Epithelial cell of prostate (primary cell): ENCODE measurements at regions not wholly inside any gene's neighbourhood (a gene's known extent, or its start where the extent isn't known, plus 50 kb on each side); places are given as distances from the start of the nearest gene placed in this dataset.
A peak's percentile ranks its signal among the peaks of the same experiment; 100 is the strongest.

Source experiments
- DNase-seq: peaks from one replicate; pipeline ENCODE4 v3.0.0-alpha.2; 2011; ENCODE audit warnings: low read depth, low spot score
- H3K27ac ChIP-seq: fragments of 450-650 bp; 2 replicates; pipeline ENCODE4 v1.5.1; 2017; ENCODE audit warnings: mild to moderate bottlenecking

GRCh38 chr13:30017880-30018279, 167.5 kb upstream of the UBL3 start:
- H3K27ac ChIP-seq = no peak overlapping the region
- no peak for DNase-seq

GRCh38 chr13:30016398-30016797, 166.0 kb upstream of the UBL3 start:
- no peak for DNase-seq

GRCh38 chr13:30009411-30009810, 159.0 kb upstream of the UBL3 start:
- no peak for DNase-seq
- H3K27ac ChIP-seq = no peak overlapping the region

More at GRCh38 chr13:30016398-30016797, 166.0 kb upstream of the UBL3 start:
- H3K27ac ChIP-seq = no peak overlapping the region

- no peak for DNase-seq
- no peak overlapping the region for H3K27ac ChIP-seq
Measured at GRCh38 chr13:30006246-30006645, 155.8 kb upstream of the UBL3 start.

- DNase-seq = no peak
- H3K27ac ChIP-seq = peak overlapping the region; percentile 7
Measured at GRCh38 chr13:30004204-30004603, 153.8 kb upstream of the UBL3 start.

- H3K27ac ChIP-seq = no peak overlapping the region
- peak; percentile 68 for DNase-seq
Measured at GRCh38 chr13:30002577-30002976, 152.2 kb upstream of the UBL3 start.

GRCh38 chr13:30000370-30000765, 150.0 kb upstream of the UBL3 start:
- no peak for DNase-seq
- no peak overlapping the region for H3K27ac ChIP-seq

- DNase-seq = no peak
Measured at GRCh38 chr13:29999492-30000369, 149.3 kb upstream of the UBL3 start.

GRCh38 chr13:29996316-29996715, 145.9 kb upstream of the UBL3 start:
- H3K27ac ChIP-seq = no peak overlapping the region
- DNase-seq = no peak

More at GRCh38 chr13:29999492-30000369, 149.3 kb upstream of the UBL3 start:
- H3K27ac ChIP-seq = no peak overlapping the region

GRCh38 chr13:29994911-29995595, 144.6 kb upstream of the UBL3 start:
- no peak overlapping the region for H3K27ac ChIP-seq

GRCh38 chr13:29993716-29994488, 143.5 kb upstream of the UBL3 start:
- no peak for DNase-seq

More at GRCh38 chr13:29994911-29995595, 144.6 kb upstream of the UBL3 start:
- no peak for DNase-seq

GRCh38 chr13:29993196-29993595, 142.8 kb upstream of the UBL3 start:
- DNase-seq = no peak
- no peak overlapping the region for H3K27ac ChIP-seq

More at GRCh38 chr13:29993716-29994488, 143.5 kb upstream of the UBL3 start:
- no peak overlapping the region for H3K27ac ChIP-seq

- no peak overlapping the region for H3K27ac ChIP-seq
- DNase-seq = peak; percentile 36
Measured at GRCh38 chr13:29991343-29991742, 140.9 kb upstream of the UBL3 start.

- DNase-seq = no peak
Measured at GRCh38 chr13:29987340-29987739, 136.9 kb upstream of the UBL3 start.

GRCh38 chr13:29980339-29980738, 129.9 kb upstream of the UBL3 start:
- no peak for DNase-seq
- H3K27ac ChIP-seq = no peak overlapping the region

More at GRCh38 chr13:29987340-29987739, 136.9 kb upstream of the UBL3 start:
- no peak overlapping the region for H3K27ac ChIP-seq

- H3K27ac ChIP-seq = no peak overlapping the region
- DNase-seq = no peak
Measured at GRCh38 chr13:29978211-29978610, 127.8 kb upstream of the UBL3 start.

GRCh38 chr13:29977476-29978120, 127.2 kb upstream of the UBL3 start:
- DNase-seq = no peak
- no peak overlapping the region for H3K27ac ChIP-seq

- DNase-seq = no peak
- no peak overlapping the region for H3K27ac ChIP-seq
Measured at GRCh38 chr13:29976535-29976934, 126.1 kb upstream of the UBL3 start.

- DNase-seq = no peak
- no peak overlapping the region for H3K27ac ChIP-seq
Measured at GRCh38 chr13:29975283-29975682, 124.9 kb upstream of the UBL3 start.

GRCh38 chr13:29969286-29969685, 118.9 kb upstream of the UBL3 start:
- no peak overlapping the region for H3K27ac ChIP-seq
- DNase-seq = no peak
